OCI-LY7 (cell line): ENCODE measurements at regions not wholly inside any gene's neighbourhood (a gene's known extent, or its start where the extent isn't known, plus 50 kb on each side); places are given as distances from the start of the nearest gene placed in this dataset.

Source experiments
- BruUV-seq: library from RNA; stranded (reverse); fragments of 400-500 nt; replicated peaks from 2 replicates; lab custom pipeline; 2021; lab: Mats Ljungman, UMichigan
- CTCF ChIA-PET: fragments of 300-600 bp; sonication (Branson Sonifier 250); formaldehyde crosslinking; loops from one replicate; lab custom pipeline; 2022; ENCODE audit warnings: antibody characterized with exemption; ENCODE audit not compliant: unreplicated experiment; lab: Charles Lee
- POLR2A ChIA-PET: fragments of 300-600 bp; sonication (Branson Sonifier 250); formaldehyde crosslinking; loops from one replicate; lab custom pipeline; 2022; ENCODE audit warnings: antibody characterized with exemption; lab: Charles Lee
- DNase-seq: peaks from one replicate; pipeline ENCODE4 v3.0.0-alpha.2; 2015; ENCODE audit warnings: low spot score
- H2AFZ ChIP-seq: fragments of 200-600 bp; sonication (generic), shearing (Covaris generic); 2 replicates; pipeline ENCODE4 v1.6.1; 2014; ENCODE audit warnings: mild to moderate bottlenecking, antibody characterized with exemption, low read length, moderate library complexity
- H3K27ac ChIP-seq: fragments of 200-600 bp; sonication (generic); 2 replicates; pipeline ENCODE4 v1.5.1; 2014; ENCODE audit warnings: mixed run types, low read depth, mild to moderate bottlenecking, moderate library complexity, low read length, inconsistent platforms; ENCODE audit not compliant: poor library complexity, severe bottlenecking
- H3K36me3 ChIP-seq: fragments of 200-600 bp; sonication (generic); 2 replicates; pipeline ENCODE4 v1.6.1; 2014; ENCODE audit warnings: mild to moderate bottlenecking, antibody characterized with exemption, low read length, moderate library complexity, mixed read lengths; ENCODE audit not compliant: insufficient read depth
- H3K4me1 ChIP-seq: fragments of 200-600 bp; sonication (generic); 2 replicates; pipeline ENCODE4 v1.5.1; 2014; ENCODE audit warnings: mild to moderate bottlenecking, low read length; ENCODE audit not compliant: insufficient read depth, poor library complexity, severe bottlenecking
- H3K4me2 ChIP-seq: fragments of 200-600 bp; sonication (generic); 2 replicates; pipeline ENCODE4 v1.6.1; 2014; ENCODE audit warnings: mild to moderate bottlenecking, low read length
- H3K4me3 ChIP-seq: fragments of 200-600 bp; sonication (generic); 2 replicates; pipeline ENCODE4 v1.5.1; 2014; ENCODE audit warnings: mild to moderate bottlenecking, low read depth, low read length; ENCODE audit not compliant: poor library complexity, severe bottlenecking
- H3K79me2 ChIP-seq: fragments of 200-600 bp; sonication (generic); 2 replicates; pipeline ENCODE4 v1.6.1; 2016; ENCODE audit warnings: low read depth, mild to moderate bottlenecking, low read length, moderate library complexity, mixed read lengths; ENCODE audit not compliant: insufficient read depth
- H3K9me2 ChIP-seq: fragments of 200-600 bp; sonication (generic); 2 replicates; pipeline ENCODE4 v1.6.1; 2016; ENCODE audit warnings: mild to moderate bottlenecking, low read length, mixed read lengths; ENCODE audit not compliant: insufficient read depth
- H3K9me3 ChIP-seq: fragments of 200-600 bp; sonication (generic); 2 replicates; pipeline ENCODE4 v1.6.1; 2014; ENCODE audit warnings: mild to moderate bottlenecking, mixed run types, low read length, mixed read lengths
- H4K20me1 ChIP-seq: fragments of 200-600 bp; sonication (generic); 2 replicates; pipeline ENCODE4 v1.6.1; 2014; ENCODE audit warnings: mild to moderate bottlenecking, antibody characterized with exemption, low read length, moderate library complexity, mixed read lengths; ENCODE audit not compliant: insufficient read depth
- EZH2phosphoT487 ChIP-seq: fragments of 200-600 bp; sonication (generic); IDR thresholded peaks from 2 replicates; pipeline ENCODE4 v1.6.1; 2018; ENCODE audit warnings: low read depth, borderline replicate concordance, mild to moderate bottlenecking, mixed run types, antibody characterized with exemption, low read length, moderate library complexity, mixed read lengths
- intact Hi-C: fragments of 100-400 bp; cut with micrococcal nuclease; formaldehyde crosslinking; loops from one replicate; pipeline ENCODE4 v1.10.0; 2022; ENCODE audit not compliant: unreplicated experiment
- TF ChIP-seq, protein P1 (sequence below): fragments of 200-600 bp; sonication (generic); conservative IDR thresholded peaks from 2 replicates; pipeline ENCODE4 v1.5.1; 2014; ENCODE audit warnings: mild to moderate bottlenecking, antibody characterized with exemption, low read length, moderate library complexity, mixed read lengths

- no peak for DNase-seq
- no peak overlapping the region for H3K27ac ChIP-seq
- no peaks in the 10 kb centered on the region for H3K4me1 ChIP-seq
- CTCF ChIA-PET, result no interaction called here
- no peak overlapping the region for H2AFZ ChIP-seq
- H3K4me2 ChIP-seq, result no peak overlapping the region
- no peaks in the 10 kb centered on the region for H3K9me3 ChIP-seq
- no peaks in the 10 kb centered on the region for H3K9me2 ChIP-seq
- BruUV-seq, result no TSS peak
- H3K4me3 ChIP-seq, result no peak overlapping the region
- no peaks in the 10 kb centered on the region for H4K20me1 ChIP-seq
- TF ChIP-seq EZH2phosphoT487, result no peak
- TF ChIP-seq, protein P1, sequence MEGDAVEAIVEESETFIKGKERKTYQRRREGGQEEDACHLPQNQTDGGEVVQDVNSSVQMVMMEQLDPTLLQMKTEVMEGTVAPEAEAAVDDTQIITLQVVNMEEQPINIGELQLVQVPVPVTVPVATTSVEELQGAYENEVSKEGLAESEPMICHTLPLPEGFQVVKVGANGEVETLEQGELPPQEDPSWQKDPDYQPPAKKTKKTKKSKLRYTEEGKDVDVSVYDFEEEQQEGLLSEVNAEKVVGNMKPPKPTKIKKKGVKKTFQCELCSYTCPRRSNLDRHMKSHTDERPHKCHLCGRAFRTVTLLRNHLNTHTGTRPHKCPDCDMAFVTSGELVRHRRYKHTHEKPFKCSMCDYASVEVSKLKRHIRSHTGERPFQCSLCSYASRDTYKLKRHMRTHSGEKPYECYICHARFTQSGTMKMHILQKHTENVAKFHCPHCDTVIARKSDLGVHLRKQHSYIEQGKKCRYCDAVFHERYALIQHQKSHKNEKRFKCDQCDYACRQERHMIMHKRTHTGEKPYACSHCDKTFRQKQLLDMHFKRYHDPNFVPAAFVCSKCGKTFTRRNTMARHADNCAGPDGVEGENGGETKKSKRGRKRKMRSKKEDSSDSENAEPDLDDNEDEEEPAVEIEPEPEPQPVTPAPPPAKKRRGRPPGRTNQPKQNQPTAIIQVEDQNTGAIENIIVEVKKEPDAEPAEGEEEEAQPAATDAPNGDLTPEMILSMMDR, result no peak
- H3K79me2 ChIP-seq, result no peaks in the 10 kb centered on the region
- no peaks in the 10 kb centered on the region for H3K36me3 ChIP-seq
- POLR2A ChIA-PET, result interaction anchor here (0.9 kb wide), 1 partner anchor 12 kb away, joined by 4 read pairs; no protein-coding TSS in a partner anchor
- intact Hi-C loops, result no loop called here
These were observed 985.7 kb downstream of the TUSC7 start for GRCh38 chr3:117695321-117695720.

- no peak overlapping the region for H3K4me2 ChIP-seq
- H3K9me2 ChIP-seq, result no peaks in the 10 kb centered on the region
- no peak overlapping the region for H3K4me3 ChIP-seq
- intact Hi-C loops, result no loop called here
- CTCF ChIA-PET, result no interaction called here
- no peak overlapping the region for H2AFZ ChIP-seq
- H3K36me3 ChIP-seq, result no peaks in the 10 kb centered on the region
- no peaks in the 10 kb centered on the region for H3K9me3 ChIP-seq
- H3K79me2 ChIP-seq, result no peaks in the 10 kb centered on the region
- H3K27ac ChIP-seq, result no peak overlapping the region
- DNase-seq, result no peak
- POLR2A ChIA-PET, result no interaction called here
- TF ChIP-seq, protein P1, result no peak
- TF ChIP-seq EZH2phosphoT487, result no peak
- H4K20me1 ChIP-seq, result no peaks in the 10 kb centered on the region
- H3K4me1 ChIP-seq, result no peaks in the 10 kb centered on the region
- BruUV-seq, result no TSS peak
These were observed 986.5 kb downstream of the TUSC7 start for GRCh38 chr3:117695871-117696645.

GRCh38 chr3:117696851-117697407, 987.4 kb downstream of the TUSC7 start:
- Histone ChIP-seq H2AFZ (no peak overlapping the region), H3K9me3 (no peaks in the 10 kb centered on the region), H3K4me1 (no peaks in the 10 kb centered on the region), H3K9me2 (no peaks in the 10 kb centered on the region), H3K4me3 (no peak overlapping the region), H3K27ac (no peak overlapping the region), H3K36me3 (no peaks in the 10 kb centered on the region), H3K79me2 (no peaks in the 10 kb centered on the region), H4K20me1 (no peaks in the 10 kb centered on the region), H3K4me2 (no peak overlapping the region)
- ChIA-PET POLR2A (interaction anchor here (0.6 to 1.4 kb wide), 4 partner anchors 10 to 275 kb away, joined by 3 to 9 read pairs (median 3); no protein-coding TSS in a partner anchor), CTCF (interaction anchor here (0.7 kb wide), 1 partner anchor 24 kb away, joined by 4 read pairs; no protein-coding TSS in a partner anchor)
- no TSS peak for BruUV-seq
- intact Hi-C loops, result no loop called here
- TF ChIP-seq, protein P1, result no peak
- no peak for TF ChIP-seq EZH2phosphoT487
- DNase-seq, result no peak
